ENCODE measurements at regions not wholly inside any gene's neighbourhood (a gene's known extent, or its start where the extent isn't known, plus 50 kb on each side); places are given as distances from the start of the nearest gene placed in this dataset.

DNA sequence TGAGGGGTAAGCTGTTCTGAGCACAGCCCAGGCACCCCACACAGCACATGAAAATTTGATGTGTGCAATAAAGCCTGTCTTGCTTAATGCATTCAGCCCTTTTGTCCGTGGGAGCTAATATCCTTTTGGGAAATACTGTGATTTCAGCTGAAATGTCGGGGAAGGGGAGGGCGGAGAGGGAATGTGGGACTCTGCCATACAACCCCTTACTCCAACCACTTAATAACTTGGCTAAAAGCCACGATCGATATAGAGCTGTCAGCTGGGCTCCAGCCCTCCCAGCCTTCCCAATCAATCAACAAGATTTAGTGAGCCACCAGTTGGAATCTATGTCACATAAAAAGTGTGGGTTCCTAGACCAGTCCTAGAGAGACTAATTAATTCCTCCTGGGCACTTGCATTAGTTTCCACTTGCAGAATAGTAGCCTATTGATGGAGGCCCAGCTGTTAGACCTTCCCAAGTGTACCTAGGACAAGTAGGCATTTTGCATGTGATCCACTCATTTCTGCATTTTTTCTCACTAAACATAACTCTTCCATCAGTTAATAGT, 82.7 kb upstream of the PIRT start:
- Histone ChIP-seq H3K4me1 (ENCODE audit: low read depth, poor library complexity, severe bottlenecking) (no peaks in the 10 kb centered on the region), H3K36me3 (ENCODE audit: insufficient read depth) (no peaks in the 10 kb centered on the region), H3K79me2 (ENCODE audit: insufficient read depth, low read depth) (no peaks in the 10 kb centered on the region), H3K4me3 (IDR thresholded peaks at IDR 0.05; ENCODE audit: insufficient read depth, low read depth, low read length) (no peak overlapping the region), H2AFZ (ENCODE audit: low read depth) (no peak overlapping the region), H3K27me3 (ENCODE audit: insufficient read depth, low read depth) (no peaks in the 10 kb centered on the region), H3K27ac (no peak overlapping the region), H3K4me2 (no peak overlapping the region), H4K20me1 (ENCODE audit: insufficient read depth) (no peaks in the 10 kb centered on the region), H3K9ac (no peak overlapping the region)
- TF ChIP-seq, protein P1, sequence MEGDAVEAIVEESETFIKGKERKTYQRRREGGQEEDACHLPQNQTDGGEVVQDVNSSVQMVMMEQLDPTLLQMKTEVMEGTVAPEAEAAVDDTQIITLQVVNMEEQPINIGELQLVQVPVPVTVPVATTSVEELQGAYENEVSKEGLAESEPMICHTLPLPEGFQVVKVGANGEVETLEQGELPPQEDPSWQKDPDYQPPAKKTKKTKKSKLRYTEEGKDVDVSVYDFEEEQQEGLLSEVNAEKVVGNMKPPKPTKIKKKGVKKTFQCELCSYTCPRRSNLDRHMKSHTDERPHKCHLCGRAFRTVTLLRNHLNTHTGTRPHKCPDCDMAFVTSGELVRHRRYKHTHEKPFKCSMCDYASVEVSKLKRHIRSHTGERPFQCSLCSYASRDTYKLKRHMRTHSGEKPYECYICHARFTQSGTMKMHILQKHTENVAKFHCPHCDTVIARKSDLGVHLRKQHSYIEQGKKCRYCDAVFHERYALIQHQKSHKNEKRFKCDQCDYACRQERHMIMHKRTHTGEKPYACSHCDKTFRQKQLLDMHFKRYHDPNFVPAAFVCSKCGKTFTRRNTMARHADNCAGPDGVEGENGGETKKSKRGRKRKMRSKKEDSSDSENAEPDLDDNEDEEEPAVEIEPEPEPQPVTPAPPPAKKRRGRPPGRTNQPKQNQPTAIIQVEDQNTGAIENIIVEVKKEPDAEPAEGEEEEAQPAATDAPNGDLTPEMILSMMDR (conservative IDR thresholded peaks at IDR 0.05; ENCODE audit: low read depth, low read length), result no peak

DNA sequence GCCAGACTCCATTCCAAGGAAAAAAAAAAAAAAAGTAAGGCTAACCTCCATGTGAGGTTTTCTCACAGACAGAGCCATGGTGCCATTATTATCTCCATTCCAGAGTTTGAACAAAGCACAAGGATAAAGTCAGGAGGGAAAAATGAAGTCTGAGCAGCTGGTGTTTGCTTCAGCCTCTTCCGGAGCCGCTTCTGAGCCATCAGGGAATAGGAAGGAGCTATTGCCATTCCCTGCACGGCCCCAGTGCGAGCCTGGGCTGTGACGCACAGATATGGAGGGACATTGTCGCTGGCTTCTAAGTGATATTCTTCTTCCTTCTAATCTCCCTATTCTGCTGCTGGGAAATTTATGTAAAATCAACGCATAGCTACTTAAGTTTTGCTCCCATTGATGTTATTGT, 69.5 kb upstream of the PIRT start:
- H3K4me3 ChIP-seq (IDR thresholded peaks at IDR 0.05; ENCODE audit: insufficient read depth, low read depth, low read length), result no peak overlapping the region
- no peak overlapping the region for H3K27ac ChIP-seq
- H2AFZ ChIP-seq (ENCODE audit: low read depth), result no peak overlapping the region
- no peaks in the 10 kb centered on the region for H3K36me3 ChIP-seq (ENCODE audit: insufficient read depth)
- H3K4me1 ChIP-seq (ENCODE audit: low read depth, poor library complexity, severe bottlenecking), result no peaks in the 10 kb centered on the region
- H3K79me2 ChIP-seq (ENCODE audit: insufficient read depth, low read depth), result no peaks in the 10 kb centered on the region
- no peaks in the 10 kb centered on the region for H4K20me1 ChIP-seq (ENCODE audit: insufficient read depth)
- no peak overlapping the region for H3K9ac ChIP-seq
- TF ChIP-seq, protein P1 (conservative IDR thresholded peaks at IDR 0.05; ENCODE audit: low read depth, low read length), result no peak
- no peaks in the 10 kb centered on the region for H3K27me3 ChIP-seq (ENCODE audit: insufficient read depth, low read depth)
- H3K4me2 ChIP-seq, result no peak overlapping the region

DNA sequence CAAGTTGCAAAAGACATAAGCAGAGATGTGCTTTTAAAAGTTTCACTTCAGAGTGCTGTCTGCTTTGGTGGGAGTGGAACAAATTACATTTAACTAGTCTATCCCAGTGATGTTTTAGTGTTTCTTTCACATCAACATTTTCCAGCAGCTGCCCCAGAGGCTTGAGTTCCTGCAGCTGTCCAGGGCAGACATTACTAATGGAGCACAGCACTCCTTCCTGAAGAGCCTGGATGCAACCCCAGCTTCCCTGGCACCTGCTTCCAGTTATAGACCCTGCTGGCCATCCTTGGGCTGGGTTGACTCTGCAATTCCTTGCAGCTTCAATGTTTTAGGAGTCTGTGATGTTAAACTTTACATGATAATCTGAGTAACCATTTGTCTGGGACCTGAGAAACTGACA, 61.4 kb upstream of the PIRT start:
- no peak overlapping the region for H3K9ac ChIP-seq
- H3K4me3 ChIP-seq (IDR thresholded peaks at IDR 0.05; ENCODE audit: insufficient read depth, low read depth, low read length), result no peak overlapping the region
- H3K4me2 ChIP-seq, result no peak overlapping the region
- no peaks in the 10 kb centered on the region for H3K27me3 ChIP-seq (ENCODE audit: insufficient read depth, low read depth)
- H3K79me2 ChIP-seq (ENCODE audit: insufficient read depth, low read depth), result no peaks in the 10 kb centered on the region
- H4K20me1 ChIP-seq (ENCODE audit: insufficient read depth), result no peaks in the 10 kb centered on the region
- TF ChIP-seq, protein P1 (conservative IDR thresholded peaks at IDR 0.05; ENCODE audit: low read depth, low read length), result no peak
- H3K27ac ChIP-seq, result no peak overlapping the region
- no peaks in the 10 kb centered on the region for H3K36me3 ChIP-seq (ENCODE audit: insufficient read depth)
- no peak overlapping the region for H2AFZ ChIP-seq (ENCODE audit: low read depth)
- no peaks in the 10 kb centered on the region for H3K4me1 ChIP-seq (ENCODE audit: low read depth, poor library complexity, severe bottlenecking)

DNA sequence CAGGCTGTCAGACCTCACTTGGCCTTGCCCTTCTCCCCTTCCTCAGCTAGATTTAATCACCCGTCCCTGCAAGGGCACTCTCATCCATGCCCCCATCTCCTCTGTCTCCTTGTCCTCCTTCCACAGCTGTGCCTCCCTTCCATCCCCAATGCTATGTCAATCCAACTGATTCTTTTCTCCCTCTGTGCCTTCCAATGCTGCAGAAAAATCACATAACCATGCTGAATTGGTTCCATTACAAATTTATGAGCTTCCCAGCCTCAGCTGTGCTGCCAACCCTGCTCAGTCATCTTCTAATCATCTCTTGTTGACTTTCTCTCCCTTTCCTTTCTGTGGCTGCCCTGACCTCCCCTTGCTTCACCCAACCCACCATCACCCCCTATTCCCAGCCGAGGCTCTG, 56.3 kb upstream of the PIRT start:
- no peak overlapping the region for H3K4me2 ChIP-seq
- H3K9ac ChIP-seq, result no peak overlapping the region
- no peak overlapping the region for H3K4me3 ChIP-seq (IDR thresholded peaks at IDR 0.05; ENCODE audit: insufficient read depth, low read depth, low read length)
- H3K4me1 ChIP-seq (ENCODE audit: low read depth, poor library complexity, severe bottlenecking), result no peaks in the 10 kb centered on the region
- H3K79me2 ChIP-seq (ENCODE audit: insufficient read depth, low read depth), result no peaks in the 10 kb centered on the region
- H2AFZ ChIP-seq (ENCODE audit: low read depth), result no peak overlapping the region
- no peaks in the 10 kb centered on the region for H4K20me1 ChIP-seq (ENCODE audit: insufficient read depth)
- TF ChIP-seq, protein P1 (conservative IDR thresholded peaks at IDR 0.05; ENCODE audit: low read depth, low read length), result no peak
- no peaks in the 10 kb centered on the region for H3K27me3 ChIP-seq (ENCODE audit: insufficient read depth, low read depth)
- no peak overlapping the region for H3K27ac ChIP-seq
- no peaks in the 10 kb centered on the region for H3K36me3 ChIP-seq (ENCODE audit: insufficient read depth)

All from KMS-11 (cell line).